Testis (tissue), 2 donors: ENCODE measurements at regions not wholly inside any gene's neighbourhood (a gene's known extent, or its start where the extent isn't known, plus 50 kb on each side); places are given as distances from the start of the nearest gene placed in this dataset.

ENCODE experiments used
- POLR2A ChIP-seq: fragments of 450-650 bp; IDR thresholded peaks from one replicate; pipeline ENCODE4 v1.6.1; 2017; ENCODE audit warnings: antibody characterized with exemption, mild to moderate bottlenecking, moderate library complexity
- TF ChIP-seq, protein P1 (sequence below), 3 experiments: fragments of 450-650 bp in 2 of 3; fragments of 200-600 bp in 1 of 3; sonication (generic) in 1 of 3; IDR thresholded peaks; one replicate each; pipeline ENCODE4 v1.5.1; 2016 to 2019; ENCODE audit warnings: antibody characterized with exemption in 3 of 3, mild to moderate bottlenecking in 2 of 3, moderate library complexity in 1 of 3

DNA sequence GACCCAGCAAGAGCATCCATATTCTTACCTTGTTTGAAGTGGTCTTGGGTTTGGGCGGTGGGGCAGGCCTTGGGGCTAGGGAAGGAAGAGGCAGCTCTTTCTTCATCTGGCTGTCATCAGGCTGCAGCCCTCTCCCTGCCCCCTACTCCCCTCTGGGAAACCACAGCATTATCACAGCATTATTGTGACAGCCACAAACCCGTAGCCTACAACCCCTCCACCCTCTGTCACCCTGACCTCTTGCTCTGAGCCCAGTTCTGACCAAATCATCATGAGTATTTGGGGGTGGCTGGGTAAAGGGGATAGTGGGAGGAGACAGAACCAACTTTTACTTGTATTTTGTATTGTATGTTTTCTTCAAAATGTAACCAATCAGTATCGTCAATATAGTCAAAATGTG lies 94.3 kb upstream of the ARRDC3 start:
- TF ChIP-seq, protein P1, sequence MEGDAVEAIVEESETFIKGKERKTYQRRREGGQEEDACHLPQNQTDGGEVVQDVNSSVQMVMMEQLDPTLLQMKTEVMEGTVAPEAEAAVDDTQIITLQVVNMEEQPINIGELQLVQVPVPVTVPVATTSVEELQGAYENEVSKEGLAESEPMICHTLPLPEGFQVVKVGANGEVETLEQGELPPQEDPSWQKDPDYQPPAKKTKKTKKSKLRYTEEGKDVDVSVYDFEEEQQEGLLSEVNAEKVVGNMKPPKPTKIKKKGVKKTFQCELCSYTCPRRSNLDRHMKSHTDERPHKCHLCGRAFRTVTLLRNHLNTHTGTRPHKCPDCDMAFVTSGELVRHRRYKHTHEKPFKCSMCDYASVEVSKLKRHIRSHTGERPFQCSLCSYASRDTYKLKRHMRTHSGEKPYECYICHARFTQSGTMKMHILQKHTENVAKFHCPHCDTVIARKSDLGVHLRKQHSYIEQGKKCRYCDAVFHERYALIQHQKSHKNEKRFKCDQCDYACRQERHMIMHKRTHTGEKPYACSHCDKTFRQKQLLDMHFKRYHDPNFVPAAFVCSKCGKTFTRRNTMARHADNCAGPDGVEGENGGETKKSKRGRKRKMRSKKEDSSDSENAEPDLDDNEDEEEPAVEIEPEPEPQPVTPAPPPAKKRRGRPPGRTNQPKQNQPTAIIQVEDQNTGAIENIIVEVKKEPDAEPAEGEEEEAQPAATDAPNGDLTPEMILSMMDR (IDR thresholded peaks at IDR 0.05) = no peak
- TF ChIP-seq POLR2A = no peak
